ENCODE measurements at regions not wholly inside any gene's neighbourhood (a gene's known extent, or its start where the extent isn't known, plus 50 kb on each side); places are given as distances from the start of the nearest gene placed in this dataset.

DNA sequence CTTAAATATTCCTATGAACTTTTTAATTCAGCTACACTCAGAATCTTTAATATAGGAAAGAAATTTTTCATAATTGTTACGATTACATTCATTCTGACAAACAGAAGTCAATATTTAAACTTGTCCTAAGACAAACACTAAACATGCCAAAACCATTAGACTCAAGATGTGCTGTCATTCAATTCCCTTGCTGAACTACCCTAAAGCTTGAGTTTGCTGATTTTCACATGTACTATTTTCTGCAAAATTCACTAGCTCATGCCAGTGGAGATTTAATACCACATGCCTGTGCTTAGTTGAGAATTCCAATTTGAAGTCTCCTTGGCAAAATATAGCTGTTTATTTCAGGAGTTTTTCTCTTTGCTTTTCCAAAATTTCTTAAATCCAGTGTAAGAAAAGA is 448.0 kb downstream of the COL12A1 start (continued):
- TF ChIP-seq, protein P1, sequence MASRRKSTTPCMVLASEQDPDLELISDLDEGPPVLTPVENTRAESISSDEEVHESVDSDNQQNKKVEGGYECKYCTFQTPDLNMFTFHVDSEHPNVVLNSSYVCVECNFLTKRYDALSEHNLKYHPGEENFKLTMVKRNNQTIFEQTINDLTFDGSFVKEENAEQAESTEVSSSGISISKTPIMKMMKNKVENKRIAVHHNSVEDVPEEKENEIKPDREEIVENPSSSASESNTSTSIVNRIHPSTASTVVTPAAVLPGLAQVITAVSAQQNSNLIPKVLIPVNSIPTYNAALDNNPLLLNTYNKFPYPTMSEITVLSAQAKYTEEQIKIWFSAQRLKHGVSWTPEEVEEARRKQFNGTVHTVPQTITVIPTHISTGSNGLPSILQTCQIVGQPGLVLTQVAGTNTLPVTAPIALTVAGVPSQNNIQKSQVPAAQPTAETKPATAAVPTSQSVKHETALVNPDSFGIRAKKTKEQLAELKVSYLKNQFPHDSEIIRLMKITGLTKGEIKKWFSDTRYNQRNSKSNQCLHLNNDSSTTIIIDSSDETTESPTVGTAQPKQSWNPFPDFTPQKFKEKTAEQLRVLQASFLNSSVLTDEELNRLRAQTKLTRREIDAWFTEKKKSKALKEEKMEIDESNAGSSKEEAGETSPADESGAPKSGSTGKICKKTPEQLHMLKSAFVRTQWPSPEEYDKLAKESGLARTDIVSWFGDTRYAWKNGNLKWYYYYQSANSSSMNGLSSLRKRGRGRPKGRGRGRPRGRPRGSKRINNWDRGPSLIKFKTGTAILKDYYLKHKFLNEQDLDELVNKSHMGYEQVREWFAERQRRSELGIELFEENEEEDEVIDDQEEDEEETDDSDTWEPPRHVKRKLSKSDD (conservative IDR thresholded peaks at IDR 0.05; ENCODE audit: low read length) = no peak

DNA sequence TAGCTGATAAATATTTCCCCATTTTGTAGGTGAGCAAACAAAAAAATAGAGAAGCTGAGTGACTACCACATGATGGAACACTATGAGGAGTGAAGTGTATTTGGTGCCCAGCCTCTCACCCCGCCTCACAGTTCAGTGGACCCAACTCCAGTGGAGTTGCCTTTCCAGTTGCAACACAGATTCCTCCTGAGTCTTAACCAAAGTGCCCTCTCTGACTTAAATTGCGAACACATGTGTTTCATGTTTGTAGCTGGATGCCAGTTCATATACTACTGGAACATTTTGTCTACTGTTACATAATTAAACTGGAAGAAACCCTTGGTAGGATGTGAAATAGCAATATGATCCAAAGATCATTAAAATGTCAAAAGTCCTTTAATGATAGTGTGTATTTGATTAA is 448.9 kb downstream of the COL12A1 start:
- in situ Hi-C loops (cut with MboI) = no loop called here
- ChIA-PET POLR2A (no interaction called here), CTCF (ENCODE audit: low intra/inter-chr PET ratio) (no interaction called here)
- WGBS (ENCODE audit: insufficient coverage, low coverage, missing lambda C conversion rate) = 0% methylated on average over 2 of the region's 2 CpGs
- FAIRE-seq = no peak
- BruUV-seq (replicated peaks) = no TSS peak
- no peak for DNase-seq (ENCODE audit: extremely low read depth in 1 of 4, low spot score in 3 of 4)
- Histone ChIP-seq H3K4me2 (ENCODE audit: insufficient read depth, low read length) (no peak overlapping the region), H3K79me2 (ENCODE audit: control insufficient read depth, insufficient read depth, low read length) (no peaks in the 10 kb centered on the region), H2AFZ (ENCODE audit: low read depth, low read length) (no peak overlapping the region), H3K4me1 (replicated peaks in 1 of 2; ENCODE audit: control insufficient read depth in 2 of 2, insufficient read depth in 2 of 2, low read length in 2 of 2) (no peaks in the 10 kb centered on the region), H3K4me3 (no peak overlapping the region), H3K9me3 (replicated peaks; ENCODE audit: control insufficient read depth, insufficient read depth, low read depth, low read length) (0 out of 2 replicates have a peak, but pooled peaks cover 2% of the 10 kb centered on the region), H3K9ac (ENCODE audit: insufficient read depth in 1 of 2, low read depth in 2 of 2, low read length in 2 of 2) (no peak overlapping the region), H3K9me1 (ENCODE audit: control insufficient read depth, insufficient read depth, low read length) (no peaks in the 10 kb centered on the region), H4K20me1 (replicated peaks; ENCODE audit: control insufficient read depth, insufficient read depth, low read length) (no peaks in the 10 kb centered on the region), H3K27me3 (ENCODE audit: control insufficient read depth in 2 of 2, insufficient read depth in 2 of 2, low read length in 2 of 2) (no peaks in the 10 kb centered on the region), H3K27ac (ENCODE audit: extremely low read depth, low read depth, low read length) (no peak overlapping the region), H3K36me3 (ENCODE audit: control insufficient read depth, insufficient read depth, low read length) (no peaks in the 10 kb centered on the region)
- intact Hi-C loops (cut with micrococcal nuclease) = no loop called here
- ATAC-seq = no peak
- TF ChIP-seq ZNF561 (CRISPR knock-in tag; conservative IDR thresholded peaks at IDR 0.05) (no peak), GATAD2A (IDR thresholded peaks at IDR 0.05) (no peak), MCM5 (IDR thresholded peaks at IDR 0.05; ENCODE audit: low read depth) (no peak), FOSL1 (tag; conservative IDR thresholded peaks at IDR 0.05) (no peak), JUN (IDR thresholded peaks at IDR 0.05; ENCODE audit: borderline replicate concordance, low read depth, low read length) (no peak), JUN (CRISPR knock-in tag; IDR thresholded peaks at IDR 0.05; ENCODE audit: borderline replicate concordance) (no peak)
- TF ChIP-seq, protein P2, sequence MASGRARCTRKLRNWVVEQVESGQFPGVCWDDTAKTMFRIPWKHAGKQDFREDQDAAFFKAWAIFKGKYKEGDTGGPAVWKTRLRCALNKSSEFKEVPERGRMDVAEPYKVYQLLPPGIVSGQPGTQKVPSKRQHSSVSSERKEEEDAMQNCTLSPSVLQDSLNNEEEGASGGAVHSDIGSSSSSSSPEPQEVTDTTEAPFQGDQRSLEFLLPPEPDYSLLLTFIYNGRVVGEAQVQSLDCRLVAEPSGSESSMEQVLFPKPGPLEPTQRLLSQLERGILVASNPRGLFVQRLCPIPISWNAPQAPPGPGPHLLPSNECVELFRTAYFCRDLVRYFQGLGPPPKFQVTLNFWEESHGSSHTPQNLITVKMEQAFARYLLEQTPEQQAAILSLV (tag; IDR thresholded peaks at IDR 0.05) = no peak
- TF ChIP-seq, protein P3, sequence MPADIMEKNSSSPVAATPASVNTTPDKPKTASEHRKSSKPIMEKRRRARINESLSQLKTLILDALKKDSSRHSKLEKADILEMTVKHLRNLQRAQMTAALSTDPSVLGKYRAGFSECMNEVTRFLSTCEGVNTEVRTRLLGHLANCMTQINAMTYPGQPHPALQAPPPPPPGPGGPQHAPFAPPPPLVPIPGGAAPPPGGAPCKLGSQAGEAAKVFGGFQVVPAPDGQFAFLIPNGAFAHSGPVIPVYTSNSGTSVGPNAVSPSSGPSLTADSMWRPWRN (IDR thresholded peaks at IDR 0.05; ENCODE audit: low read depth) = no peak
- TF ChIP-seq, protein P4, sequence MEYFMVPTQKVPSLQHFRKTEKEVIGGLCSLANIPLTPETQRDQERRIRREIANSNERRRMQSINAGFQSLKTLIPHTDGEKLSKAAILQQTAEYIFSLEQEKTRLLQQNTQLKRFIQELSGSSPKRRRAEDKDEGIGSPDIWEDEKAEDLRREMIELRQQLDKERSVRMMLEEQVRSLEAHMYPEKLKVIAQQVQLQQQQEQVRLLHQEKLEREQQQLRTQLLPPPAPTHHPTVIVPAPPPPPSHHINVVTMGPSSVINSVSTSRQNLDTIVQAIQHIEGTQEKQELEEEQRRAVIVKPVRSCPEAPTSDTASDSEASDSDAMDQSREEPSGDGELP (CRISPR knock-in tag; IDR thresholded peaks at IDR 0.05; ENCODE audit: borderline replicate concordance) = no peak
- TF ChIP-seq, protein P5, sequence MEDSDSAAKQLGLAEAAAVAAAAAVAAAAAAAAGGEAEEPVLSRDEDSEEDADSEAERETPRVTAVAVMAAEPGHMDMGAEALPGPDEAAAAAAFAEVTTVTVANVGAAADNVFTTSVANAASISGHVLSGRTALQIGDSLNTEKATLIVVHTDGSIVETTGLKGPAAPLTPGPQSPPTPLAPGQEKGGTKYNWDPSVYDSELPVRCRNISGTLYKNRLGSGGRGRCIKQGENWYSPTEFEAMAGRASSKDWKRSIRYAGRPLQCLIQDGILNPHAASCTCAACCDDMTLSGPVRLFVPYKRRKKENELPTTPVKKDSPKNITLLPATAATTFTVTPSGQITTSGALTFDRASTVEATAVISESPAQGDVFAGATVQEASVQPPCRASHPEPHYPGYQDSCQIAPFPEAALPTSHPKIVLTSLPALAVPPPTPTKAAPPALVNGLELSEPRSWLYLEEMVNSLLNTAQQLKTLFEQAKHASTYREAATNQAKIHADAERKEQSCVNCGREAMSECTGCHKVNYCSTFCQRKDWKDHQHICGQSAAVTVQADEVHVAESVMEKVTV (CRISPR knock-in tag; IDR thresholded peaks at IDR 0.05) = no peak
- TF ChIP-seq, protein P6, sequence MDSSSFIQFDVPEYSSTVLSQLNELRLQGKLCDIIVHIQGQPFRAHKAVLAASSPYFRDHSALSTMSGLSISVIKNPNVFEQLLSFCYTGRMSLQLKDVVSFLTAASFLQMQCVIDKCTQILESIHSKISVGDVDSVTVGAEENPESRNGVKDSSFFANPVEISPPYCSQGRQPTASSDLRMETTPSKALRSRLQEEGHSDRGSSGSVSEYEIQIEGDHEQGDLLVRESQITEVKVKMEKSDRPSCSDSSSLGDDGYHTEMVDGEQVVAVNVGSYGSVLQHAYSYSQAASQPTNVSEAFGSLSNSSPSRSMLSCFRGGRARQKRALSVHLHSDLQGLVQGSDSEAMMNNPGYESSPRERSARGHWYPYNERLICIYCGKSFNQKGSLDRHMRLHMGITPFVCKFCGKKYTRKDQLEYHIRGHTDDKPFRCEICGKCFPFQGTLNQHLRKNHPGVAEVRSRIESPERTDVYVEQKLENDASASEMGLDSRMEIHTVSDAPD (CRISPR knock-in tag; IDR thresholded peaks at IDR 0.05) = no peak

Data from K562 (cell line).